PFSK-1 (cell line): ENCODE measurements at regions not wholly inside any gene's neighbourhood (a gene's known extent, or its start where the extent isn't known, plus 50 kb on each side); places are given as distances from the start of the nearest gene placed in this dataset.

Source experiments
- FOXP2 ChIP-seq: optimal IDR thresholded peaks from 2 replicates; pipeline ENCODE3; 2011; ENCODE audit warnings: borderline replicate concordance, control low read depth, inconsistent platforms; ENCODE audit not compliant: insufficient read depth; ENCODE audit errors: extremely low read length, extremely low read depth
- POLR2AphosphoS5 ChIP-seq: IDR thresholded peaks from 2 replicates; pipeline ENCODE4 v1.6.1; 2012; ENCODE audit warnings: low read depth, mild to moderate bottlenecking, control low read depth, low read length, moderate library complexity
- REST ChIP-seq, 2 experiments: IDR thresholded peaks; 2 replicates each; pipeline versions ENCODE4 v1.6.1 to v1.8.0; 2011 to 2012; ENCODE audit warnings: low read depth in 2 of 2, low read length in 2 of 2, control low read depth in 1 of 2, inconsistent platforms in 1 of 2, mild to moderate bottlenecking in 1 of 2, moderate library complexity in 1 of 2; ENCODE audit not compliant: insufficient read depth in 1 of 2
- SIN3A ChIP-seq: IDR thresholded peaks from 2 replicates; pipeline ENCODE4 v1.6.1; 2012; ENCODE audit warnings: mild to moderate bottlenecking, low read length, moderate library complexity, borderline replicate concordance; ENCODE audit not compliant: insufficient read depth
- TAF1 ChIP-seq: IDR thresholded peaks from 2 replicates; pipeline ENCODE4 v1.6.1; 2012; ENCODE audit warnings: low read length, control low read depth, borderline replicate concordance; ENCODE audit not compliant: insufficient read depth

GRCh38 chr3:128515-129172 lies 67.9 kb upstream of the CHL1 start:
- TF ChIP-seq REST (IDR thresholded peaks at IDR 0.05; ENCODE audit: insufficient read depth in 1 of 2, low read depth in 2 of 2, low read length in 2 of 2) = no peak

DNA sequence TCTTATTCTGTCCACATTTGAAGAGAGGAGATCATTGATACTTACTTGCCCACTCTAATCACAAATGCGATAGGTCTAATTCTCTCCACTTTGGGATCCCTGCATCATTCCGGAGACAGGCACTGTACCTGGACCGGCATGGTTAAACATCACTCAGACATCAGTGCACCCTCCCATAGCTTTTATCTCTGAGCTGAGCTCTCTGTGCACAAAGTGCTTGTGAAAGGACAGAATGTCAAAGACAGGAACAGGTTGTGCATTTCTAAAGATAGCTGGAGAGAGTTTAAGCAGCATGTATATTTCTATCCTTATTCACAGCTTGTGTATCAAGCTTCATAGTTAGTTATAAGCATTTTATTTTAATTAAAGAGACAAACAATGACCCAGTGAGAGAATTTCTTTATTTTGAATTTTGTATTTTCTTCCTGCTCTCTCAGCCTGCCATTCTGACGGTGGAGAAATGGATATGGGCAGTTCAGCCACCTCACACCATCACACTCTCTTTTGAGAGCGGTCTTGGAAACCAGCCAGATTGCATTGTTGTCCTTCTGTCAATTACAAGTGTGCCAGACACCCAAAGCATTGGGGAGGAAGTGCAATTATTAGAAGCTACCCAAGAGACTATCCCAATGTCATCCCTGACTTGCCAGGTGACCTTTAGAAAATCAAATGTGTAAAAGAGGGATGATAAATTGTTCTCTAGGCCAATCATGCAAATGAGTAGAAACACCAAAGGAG lies 65.2 kb upstream of the CHL1 start:
- no peak for TF ChIP-seq SIN3A
- no peak for TF ChIP-seq POLR2AphosphoS5
- TF ChIP-seq TAF1 = no peak
- no peak for TF ChIP-seq FOXP2
- TF ChIP-seq REST (IDR thresholded peaks at IDR 0.05; ENCODE audit: insufficient read depth in 1 of 2, low read depth in 2 of 2, low read length in 2 of 2) = no peak

- no peak for TF ChIP-seq TAF1
- no peak for TF ChIP-seq REST (IDR thresholded peaks at IDR 0.05; ENCODE audit: insufficient read depth in 1 of 2, low read depth in 2 of 2, low read length in 2 of 2)
- TF ChIP-seq POLR2AphosphoS5 = no peak
Measured at GRCh38 chr3:132378-132777, 64.2 kb upstream of the CHL1 start.

DNA sequence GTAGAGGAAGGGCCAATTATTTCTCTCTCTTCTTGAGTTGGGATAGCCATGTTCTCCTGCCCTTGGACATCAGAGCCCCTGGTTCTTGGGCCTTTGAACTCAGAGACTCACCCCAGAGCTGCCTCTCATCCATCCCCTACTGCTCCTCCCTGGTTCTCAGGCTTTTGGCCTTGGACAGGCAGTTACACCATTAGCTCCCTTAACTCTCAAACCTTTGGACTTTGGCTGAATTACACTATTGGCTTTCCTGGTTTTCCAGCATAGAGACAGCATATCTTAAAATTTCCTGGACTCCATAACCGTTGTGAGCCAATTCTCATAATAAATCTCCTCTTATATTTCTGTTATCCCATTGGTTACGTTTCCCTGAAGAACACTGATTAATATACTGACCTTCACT lies 63.7 kb upstream of the CHL1 start:
- no peak for TF ChIP-seq FOXP2
- TF ChIP-seq POLR2AphosphoS5 = no peak
- no peak for TF ChIP-seq TAF1
- no peak for TF ChIP-seq SIN3A
- no peak for TF ChIP-seq REST (IDR thresholded peaks at IDR 0.05; ENCODE audit: insufficient read depth in 1 of 2, low read depth in 2 of 2, low read length in 2 of 2)

- TF ChIP-seq FOXP2 = no peak
- TF ChIP-seq POLR2AphosphoS5 = no peak
- no peak for TF ChIP-seq SIN3A
- no peak for TF ChIP-seq TAF1
- no peak for TF ChIP-seq REST (IDR thresholded peaks at IDR 0.05; ENCODE audit: insufficient read depth in 1 of 2, low read depth in 2 of 2, low read length in 2 of 2)
Measured at GRCh38 chr3:140748-141330, 55.7 kb upstream of the CHL1 start.
